Cerebellar nuclear complex (tissue), 1 donor: ENCODE measurements at regions not wholly inside any gene's neighbourhood (a gene's known extent, or its start where the extent isn't known, plus 50 kb on each side); places are given as distances from the start of the nearest gene placed in this dataset.

Experiments
- DNase-seq, 2 experiments: peaks; one replicate each; lab custom pipeline; 2025; lab: John Stamatoyannopoulos, UW

- no peak for DNase-seq
Observed at GRCh38 chrX:9087271-9088040, 53.5 kb upstream of the FAM9B start.

GRCh38 chrX:9088896-9089295 lies 55.0 kb upstream of the FAM9B start:
- no peak for DNase-seq

GRCh38 chrX:9090766-9091165 lies 56.8 kb upstream of the FAM9B start:
- no peak for DNase-seq

- DNase-seq = no peak
Observed at GRCh38 chrX:9091258-9091657, 57.3 kb upstream of the FAM9B start.

DNA sequence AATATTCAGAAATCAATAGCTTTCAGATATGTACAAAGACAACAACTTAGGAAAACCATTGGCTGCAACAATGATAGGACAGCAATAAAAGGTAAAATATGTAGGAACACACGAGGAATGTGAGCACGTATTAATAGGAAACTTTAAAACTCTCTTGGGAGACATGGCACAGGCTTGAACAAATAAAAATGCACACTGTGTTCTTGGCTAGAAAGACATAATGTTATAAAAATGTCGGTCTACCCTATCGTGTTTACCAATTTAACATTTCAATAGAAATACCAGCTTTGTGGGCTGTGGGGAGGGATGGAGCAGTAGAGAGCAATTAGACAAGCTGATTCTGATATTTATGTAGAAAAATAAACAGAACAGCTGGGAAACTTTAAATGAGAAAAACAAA lies 69.0 kb upstream of the FAM9B start:
- no peak for DNase-seq

DNA sequence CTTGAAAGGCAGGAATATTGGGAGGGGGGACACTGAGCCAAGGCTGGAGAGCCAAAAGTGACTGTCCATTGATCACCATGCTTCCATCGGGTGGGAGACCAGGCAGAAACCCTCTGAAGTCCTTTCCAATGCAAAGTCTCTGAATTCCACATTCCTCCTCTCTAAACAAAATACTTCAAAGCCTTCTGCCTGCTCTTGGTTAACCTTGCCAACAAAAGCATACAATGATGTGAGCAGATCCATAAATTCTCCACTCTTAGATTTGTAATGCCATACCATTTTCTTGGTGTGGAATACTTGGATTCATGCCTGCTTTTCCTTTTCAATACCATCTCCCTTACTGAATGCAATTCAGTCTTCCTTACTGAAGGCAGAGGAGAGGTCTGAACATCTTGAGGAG lies 74.1 kb upstream of the FAM9B start:
- no peak for DNase-seq

DNA sequence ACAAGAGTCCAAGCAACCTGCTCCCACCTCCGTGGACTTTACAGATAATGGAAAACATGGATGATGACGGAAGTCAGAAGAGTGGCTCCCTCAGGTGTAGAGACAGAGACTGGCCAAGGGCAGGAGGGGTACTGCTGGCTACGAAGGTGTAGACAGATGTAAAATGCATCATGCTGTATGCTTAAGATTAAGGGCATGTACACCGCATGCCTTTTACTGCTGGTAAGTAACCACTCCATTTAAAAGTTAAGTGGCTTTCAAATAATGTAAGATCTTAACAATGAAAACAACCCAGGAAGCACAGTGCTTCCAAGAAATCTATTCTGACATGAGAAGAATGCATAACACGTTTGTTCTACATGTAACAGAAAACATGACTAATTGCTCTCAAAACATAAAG lies 76.9 kb upstream of the FAM9B start:
- no peak for DNase-seq

DNA sequence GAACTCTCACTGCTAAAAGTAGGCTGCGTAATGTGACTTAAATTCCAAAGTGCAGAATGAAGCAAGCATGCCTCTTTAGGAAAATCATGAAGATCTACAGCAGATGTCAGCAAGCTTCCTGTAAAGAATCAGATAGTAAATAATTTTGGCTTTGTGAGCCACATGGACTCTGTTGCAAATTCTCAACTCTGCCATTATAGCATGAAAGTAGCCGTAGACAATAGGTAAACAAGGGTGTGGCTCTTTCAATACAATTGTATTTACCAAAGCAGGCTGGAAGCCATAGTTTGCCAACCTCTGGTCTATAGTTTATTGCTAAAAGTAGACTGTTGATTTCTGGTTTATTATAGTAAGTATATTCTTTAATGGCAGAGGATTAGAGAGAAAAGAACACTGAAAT lies 80.3 kb upstream of the FAM9B start:
- DNase-seq = no peak

DNA sequence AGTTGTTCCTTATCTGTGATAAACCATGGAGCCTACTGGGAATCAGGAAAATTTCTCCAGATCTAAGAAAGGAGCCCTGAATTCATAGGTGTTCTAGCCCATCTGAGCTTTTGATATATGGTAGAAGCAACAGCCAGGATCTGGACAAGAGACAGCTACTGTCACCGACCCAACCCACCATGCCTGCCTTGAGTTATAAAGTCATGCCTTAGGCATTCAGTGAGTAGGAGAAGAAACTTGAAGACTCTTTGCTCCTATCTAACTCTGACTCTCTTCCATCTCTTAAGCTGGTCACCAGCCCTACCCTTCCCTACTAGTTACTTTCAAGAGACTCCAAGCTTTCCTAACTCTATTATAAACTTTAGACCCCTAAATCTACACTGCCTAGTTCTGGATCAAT lies 83.9 kb upstream of the FAM9B start:
- no peak for DNase-seq

DNA sequence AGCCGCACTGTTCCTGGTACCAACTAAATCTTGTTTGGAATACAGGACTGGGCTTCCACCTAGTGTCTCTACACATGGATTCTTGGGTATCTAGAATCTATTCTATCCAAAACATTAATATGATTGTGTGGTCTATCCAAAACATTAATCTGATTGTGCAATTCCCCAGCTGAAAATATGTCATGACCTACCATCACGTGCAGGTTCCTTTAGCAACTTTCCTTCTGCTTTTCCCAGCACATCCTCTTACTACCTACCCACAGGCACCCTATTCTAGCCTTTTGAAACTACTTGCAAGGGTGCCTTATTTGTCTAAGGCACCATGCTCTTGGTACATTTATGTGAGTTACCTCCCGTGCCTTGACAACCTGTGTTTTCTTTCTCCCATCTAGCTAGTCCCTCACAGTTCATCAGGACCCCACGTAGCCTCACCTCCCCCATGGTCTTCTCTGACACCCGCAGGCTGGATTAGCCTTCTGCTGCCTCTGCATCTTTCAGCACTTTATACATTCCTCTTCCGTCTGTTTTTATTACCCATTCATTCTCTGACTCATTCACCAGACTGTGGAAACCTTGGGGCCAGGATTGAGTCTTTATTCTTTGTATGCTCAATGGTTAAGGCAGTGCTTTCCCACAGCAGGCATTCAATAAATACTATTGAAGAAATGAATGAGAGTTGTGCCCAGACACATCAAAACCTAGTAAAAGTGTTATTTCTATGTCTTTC lies 88.8 kb upstream of the FAM9B start:
- DNase-seq = no peak

GRCh38 chrX:9127986-9128385 lies 94.1 kb upstream of the FAM9B start:
- DNase-seq = peak in 1 of 2 experiments; percentile 14

- DNase-seq = no peak
Observed at GRCh38 chrX:9130031-9130430, 96.1 kb upstream of the FAM9B start.

- DNase-seq = no peak
Observed at GRCh38 chrX:9131066-9131465, 97.1 kb upstream of the FAM9B start.

DNA sequence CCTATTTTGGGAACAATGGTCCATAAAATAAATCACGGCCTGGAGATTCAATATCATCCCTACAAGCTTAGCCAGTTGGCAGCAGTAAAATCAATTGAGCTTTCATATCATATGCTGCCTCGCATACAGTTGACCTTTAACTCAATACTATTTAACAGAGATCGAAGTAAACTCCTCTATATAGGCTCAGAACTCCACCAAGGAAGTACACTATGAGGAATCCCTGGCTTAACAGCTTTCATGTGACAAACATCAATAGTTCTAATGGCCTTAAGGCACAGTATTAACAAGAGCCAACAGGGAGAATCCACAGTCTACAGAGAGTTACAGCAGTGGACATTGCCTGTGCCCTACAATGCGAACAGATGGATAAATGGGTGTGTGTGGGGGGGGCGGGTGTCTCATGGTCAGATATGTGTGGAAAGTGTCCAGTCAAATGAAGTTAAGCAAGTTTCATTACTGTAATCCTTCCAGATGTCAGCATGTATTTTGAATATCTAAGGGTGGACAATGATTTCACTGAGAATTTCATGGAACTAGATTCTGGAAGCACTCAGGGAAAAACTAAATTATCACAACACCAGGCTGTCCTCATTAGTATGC lies 98.2 kb upstream of the FAM9B start:
- no peak for DNase-seq

DNA sequence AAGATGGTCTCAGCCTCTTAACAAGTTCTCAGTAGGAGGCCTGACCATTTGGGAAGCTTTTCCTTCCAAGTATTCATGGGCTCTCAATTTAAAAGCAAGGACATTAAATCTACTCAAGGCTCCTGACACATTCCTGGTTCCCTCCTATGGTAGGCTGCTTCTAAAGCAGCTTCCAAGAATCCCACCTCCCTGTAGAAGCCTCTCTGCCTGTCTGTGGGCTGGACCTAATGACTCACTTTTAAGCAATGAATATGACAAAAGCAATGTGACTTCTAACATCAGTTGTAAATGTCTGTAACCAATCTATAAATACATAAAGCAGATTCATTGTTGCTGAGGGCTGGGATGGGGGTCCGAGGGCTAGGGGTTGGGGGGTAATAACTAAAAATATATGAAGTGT lies 99.5 kb upstream of the FAM9B start:
- no peak for DNase-seq

GRCh38 chrX:9134366-9134765 lies 100.4 kb upstream of the FAM9B start:
- DNase-seq = peak; percentile 27 to 43

DNA sequence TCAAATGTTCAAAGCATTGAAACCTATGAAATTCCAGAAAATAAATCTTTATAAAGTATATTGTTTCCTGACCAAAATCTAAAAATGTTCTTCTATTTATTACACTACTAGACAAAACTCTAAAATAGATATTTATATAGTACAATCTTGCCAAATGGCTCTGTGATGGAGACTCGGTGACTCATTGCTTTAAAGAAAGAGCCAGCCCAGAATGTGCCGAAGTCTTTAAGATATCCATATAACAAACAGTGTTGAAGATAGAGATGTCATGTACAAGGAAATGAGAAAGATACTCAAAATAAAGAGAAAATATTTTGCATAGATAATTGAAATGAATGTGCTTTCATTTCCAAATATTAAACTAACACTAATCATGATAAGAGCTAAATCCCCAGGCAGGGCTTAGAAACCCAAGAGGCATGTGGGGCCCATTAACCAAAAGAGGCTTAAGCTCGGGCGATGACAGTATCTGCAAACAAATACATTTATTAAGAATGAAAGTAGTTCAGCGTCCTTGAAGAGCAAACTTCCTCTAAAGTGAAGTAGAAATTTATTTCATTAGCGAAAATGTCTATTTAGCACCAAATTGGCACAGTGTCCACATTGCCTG lies 102.1 kb upstream of the FAM9B start:
- DNase-seq = no peak

DNA sequence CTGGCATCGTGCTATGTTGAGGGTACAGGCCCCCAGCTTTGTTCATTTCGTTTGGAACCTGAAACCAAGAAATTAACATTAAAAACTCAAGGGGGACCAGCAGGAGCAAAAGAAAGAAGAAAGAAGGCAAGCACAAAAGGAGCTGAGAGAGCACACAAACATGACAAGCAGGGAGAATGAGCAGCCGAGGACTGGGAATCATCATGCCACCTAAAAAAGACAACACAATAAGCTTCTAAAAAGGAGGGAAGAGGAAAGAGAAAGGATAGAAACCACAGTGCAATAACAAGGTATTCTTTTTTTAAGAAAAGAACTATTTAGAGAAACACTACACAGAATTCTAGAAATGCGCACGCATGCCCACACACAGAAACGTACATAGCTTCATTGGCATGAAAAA lies 103.2 kb upstream of the FAM9B start:
- no peak for DNase-seq

GRCh38 chrX:9141496-9141895 lies 107.6 kb upstream of the FAM9B start:
- no peak for DNase-seq

GRCh38 chrX:9144701-9145241 lies 110.8 kb upstream of the FAM9B start:
- no peak for DNase-seq

DNA sequence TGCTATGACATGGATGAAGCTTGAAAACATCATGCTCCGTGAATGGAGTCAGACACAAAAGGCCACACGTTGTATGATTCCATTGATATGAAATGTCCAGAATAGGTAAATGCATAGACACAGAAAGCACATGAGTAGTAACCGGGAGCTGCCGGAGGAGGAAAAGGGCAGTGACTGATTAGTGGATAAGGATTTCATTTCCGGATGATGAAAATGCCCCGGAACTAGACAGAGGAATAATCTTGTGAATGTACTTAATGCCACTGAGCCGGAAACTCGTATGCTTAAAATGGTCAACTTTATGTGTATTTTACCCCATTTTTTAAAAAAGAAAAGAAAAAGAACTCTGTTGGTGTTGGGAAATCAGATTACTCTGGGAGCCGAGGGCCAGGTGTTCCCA lies 112.7 kb upstream of the FAM9B start:
- no peak for DNase-seq

DNA sequence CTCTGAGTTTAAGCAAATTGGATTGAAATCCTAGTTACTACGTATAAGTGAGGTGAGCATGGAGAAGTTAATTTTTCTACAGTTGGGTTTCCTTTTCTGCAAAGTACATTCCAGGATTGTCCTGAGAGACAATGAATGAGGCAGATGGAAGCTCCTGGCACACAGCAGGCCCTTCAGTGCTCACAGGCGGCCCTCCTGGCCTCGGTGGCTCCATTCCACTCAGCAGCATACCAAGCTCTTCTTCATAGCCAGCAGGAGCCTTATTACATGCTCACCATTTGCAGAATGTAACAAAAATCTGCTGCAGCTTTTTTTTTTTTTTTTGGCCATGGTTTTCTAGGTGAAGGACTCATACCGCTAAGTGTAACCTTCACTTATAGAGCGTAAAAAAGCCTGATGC lies 113.2 kb upstream of the FAM9B start:
- peak; percentile 41 to 56 for DNase-seq

- no peak for DNase-seq
Observed at GRCh38 chrX:9147726-9148125, 113.8 kb upstream of the FAM9B start.
